Daoy (cell line): ENCODE measurements at regions not wholly inside any gene's neighbourhood (a gene's known extent, or its start where the extent isn't known, plus 50 kb on each side); places are given as distances from the start of the nearest gene placed in this dataset.

Experiments
- DNase-seq: peaks from one replicate; pipeline ENCODE4 v3.0.0-alpha.2; 2015; ENCODE audit warnings: low read depth

GRCh38 chr2:6065703-6066102 lies 373.5 kb downstream of the SOX11 start:
- DNase-seq, result no peak

GRCh38 chr2:6067089-6067488 lies 374.9 kb downstream of the SOX11 start:
- DNase-seq, result no peak

GRCh38 chr2:6067806-6068205 lies 375.6 kb downstream of the SOX11 start:
- no peak for DNase-seq

DNA sequence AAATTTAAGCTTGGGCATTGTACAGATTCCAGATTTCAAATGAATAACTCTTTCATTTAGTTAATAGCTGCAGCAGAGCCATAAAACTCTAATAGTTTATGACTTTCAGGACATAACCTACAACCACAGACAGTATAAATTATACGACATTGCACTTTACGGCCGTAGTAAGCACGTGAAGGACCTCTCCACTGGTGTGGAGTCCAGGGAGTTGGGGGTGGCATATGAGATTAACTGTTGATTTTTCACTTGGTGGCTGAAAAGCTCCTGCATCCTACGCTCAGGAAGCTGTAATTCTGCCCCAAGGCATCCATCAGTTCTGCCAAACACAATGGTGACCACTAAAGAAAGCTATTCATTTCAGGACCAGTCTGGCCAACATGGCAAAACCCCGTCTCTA lies 376.2 kb downstream of the SOX11 start:
- no peak for DNase-seq

DNA sequence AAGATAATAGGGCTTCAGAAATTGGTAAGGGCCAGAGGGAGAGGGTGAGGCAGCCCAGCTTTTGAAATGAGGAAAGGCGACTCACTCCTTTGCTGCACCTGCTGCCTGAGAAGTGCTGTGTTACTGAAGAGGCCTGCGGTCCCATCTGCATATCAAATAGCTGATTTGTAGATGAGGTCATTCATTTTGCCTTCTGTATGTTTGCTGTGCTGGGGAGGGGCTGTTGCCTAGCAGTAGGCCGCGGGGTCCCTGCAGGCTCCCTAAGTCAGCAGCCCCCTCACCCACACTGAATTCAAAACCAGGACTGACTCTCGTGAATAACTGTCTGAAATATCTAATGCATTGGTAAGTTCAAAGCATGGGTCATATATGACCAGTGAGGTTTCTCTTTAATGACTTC lies 377.2 kb downstream of the SOX11 start:
- DNase-seq, result no peak

DNA sequence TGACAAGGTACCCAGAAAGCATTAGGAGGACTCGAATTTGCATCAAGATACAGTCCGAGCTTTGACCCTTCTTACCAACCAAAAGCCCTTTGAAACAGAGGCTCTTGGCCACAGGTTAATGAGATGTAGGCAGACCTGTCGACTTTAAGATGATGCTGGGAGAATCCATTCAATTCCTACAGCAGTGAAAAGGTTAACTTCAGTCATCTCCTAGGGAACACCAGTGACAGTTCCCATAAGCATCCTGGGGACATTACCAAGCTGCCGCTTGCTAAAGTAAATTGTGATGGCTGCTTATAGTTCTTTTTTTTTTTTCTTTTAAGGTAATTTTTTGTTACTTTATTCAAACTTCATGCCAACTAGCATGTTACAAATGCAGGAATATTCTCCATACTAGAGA lies 379.3 kb downstream of the SOX11 start:
- no peak for DNase-seq

- DNase-seq, result no peak
Observed at GRCh38 chr2:6072276-6072675, 380.1 kb downstream of the SOX11 start.

- DNase-seq, result no peak
Observed at GRCh38 chr2:6072768-6073167, 380.6 kb downstream of the SOX11 start.

GRCh38 chr2:6073191-6074088 lies 381.3 kb downstream of the SOX11 start:
- peak; percentile 59 for DNase-seq

GRCh38 chr2:6074089-6074643 lies 382.0 kb downstream of the SOX11 start:
- no peak for DNase-seq

DNA sequence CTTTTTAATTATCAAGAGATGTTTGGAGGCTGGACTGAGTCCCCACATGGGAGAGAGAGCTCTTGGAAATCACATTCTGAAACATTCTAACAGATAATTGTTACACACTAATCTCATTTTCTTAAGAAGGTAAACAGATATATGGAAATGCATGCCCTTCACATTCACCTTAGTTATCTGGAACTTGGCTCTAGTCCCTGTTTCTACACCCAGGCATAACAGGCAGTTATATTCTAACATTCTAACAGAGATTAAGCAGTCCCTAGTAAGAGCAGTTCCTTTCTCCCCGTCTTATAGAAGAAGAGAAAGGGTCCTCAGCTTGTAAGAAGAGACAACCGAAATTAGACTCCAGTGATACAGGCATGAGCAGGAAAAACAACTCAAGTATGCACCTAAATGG lies 385.4 kb downstream of the SOX11 start:
- DNase-seq, result no peak

DNA sequence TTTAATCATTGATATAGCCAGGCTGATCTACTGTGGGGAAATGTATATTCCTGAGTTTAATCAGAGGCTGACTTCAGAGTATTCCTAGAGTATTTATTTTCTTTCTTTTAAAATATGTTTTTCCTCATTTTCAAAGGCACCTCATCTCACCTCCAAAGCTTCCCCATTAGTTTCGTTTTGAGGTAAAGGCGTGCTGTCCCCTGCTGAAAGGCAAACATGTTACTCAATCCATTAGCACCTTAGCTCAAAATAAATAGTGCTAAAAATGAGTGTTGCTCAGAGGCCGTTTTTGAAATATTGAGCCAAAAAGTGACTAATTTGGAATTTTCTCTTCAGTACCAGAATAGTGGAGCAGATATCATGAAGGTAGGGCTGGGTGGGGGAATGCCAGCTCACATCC lies 386.2 kb downstream of the SOX11 start:
- DNase-seq, result no peak

GRCh38 chr2:6079405-6079804 lies 387.2 kb downstream of the SOX11 start:
- no peak for DNase-seq

GRCh38 chr2:6080932-6081753 lies 389.0 kb downstream of the SOX11 start:
- DNase-seq, result no peak

DNA sequence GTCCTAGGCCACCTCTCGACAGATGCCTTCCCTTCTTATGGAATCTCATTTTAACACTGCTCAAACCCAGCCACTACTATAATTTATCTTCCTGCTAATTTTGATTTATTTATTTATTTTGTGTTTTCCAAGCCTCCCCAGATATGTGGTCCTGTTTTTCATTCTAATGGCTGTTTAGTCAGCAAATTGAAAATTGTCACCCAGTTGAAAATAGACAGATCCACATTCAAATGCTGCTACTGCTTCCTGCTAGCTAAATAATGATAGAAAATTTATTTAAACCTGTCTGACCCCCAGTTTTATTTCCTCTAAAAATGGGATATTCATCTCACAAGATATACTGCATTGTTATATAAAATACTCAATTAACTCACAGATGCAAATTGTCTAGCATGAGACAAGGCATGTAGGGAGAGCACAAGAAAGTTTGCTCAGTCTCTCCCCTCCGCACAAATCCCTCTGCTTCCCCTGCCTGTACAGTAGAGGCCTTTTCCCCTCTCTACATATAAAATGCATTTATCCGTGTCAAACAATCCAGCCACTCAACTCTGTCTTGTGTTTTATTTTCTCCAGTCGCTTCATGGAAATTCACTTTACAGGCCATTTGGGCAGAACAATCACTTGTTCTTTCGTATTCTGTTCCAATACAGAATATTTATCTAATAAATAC lies 389.9 kb downstream of the SOX11 start:
- DNase-seq, result no peak

- no peak for DNase-seq
Observed at GRCh38 chr2:6082625-6083018, 390.4 kb downstream of the SOX11 start.

DNA sequence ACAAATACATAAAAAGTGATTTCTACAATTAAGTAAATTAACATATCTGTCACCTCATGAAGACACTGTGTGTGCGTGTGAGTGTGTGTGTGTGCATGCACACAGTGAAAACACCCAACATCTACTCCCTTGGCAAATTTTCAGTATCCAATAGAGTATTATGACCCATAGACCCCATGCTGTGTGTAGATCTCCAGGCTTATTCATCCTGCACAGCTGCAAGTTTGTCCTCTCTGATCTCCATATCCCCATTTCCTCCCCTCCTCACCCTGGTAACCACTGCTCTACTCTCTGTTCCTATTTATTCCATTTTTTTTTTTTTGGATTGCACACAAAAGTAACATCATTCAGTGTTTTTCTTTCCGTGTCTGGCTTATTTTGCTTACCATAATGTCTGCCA lies 391.0 kb downstream of the SOX11 start:
- no peak for DNase-seq

DNA sequence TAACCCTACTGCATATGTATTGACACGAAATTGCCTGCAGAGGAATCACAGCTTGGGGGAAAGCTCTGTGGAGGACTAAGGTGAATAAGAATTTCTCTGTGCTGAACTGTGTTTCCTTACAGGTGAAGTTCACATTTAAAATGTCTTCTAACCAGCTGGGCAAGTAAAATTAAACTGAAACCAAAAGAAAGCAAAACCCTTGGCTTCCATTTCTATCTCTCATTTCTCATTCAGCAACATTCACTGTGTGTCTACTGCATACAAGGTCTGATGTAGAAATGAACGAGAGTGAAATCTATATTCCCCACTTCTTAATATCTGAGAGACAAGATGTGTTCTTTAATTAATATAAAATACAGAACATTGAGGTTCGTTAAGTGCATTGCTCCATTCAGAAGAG lies 397.3 kb downstream of the SOX11 start:
- DNase-seq, result no peak

DNA sequence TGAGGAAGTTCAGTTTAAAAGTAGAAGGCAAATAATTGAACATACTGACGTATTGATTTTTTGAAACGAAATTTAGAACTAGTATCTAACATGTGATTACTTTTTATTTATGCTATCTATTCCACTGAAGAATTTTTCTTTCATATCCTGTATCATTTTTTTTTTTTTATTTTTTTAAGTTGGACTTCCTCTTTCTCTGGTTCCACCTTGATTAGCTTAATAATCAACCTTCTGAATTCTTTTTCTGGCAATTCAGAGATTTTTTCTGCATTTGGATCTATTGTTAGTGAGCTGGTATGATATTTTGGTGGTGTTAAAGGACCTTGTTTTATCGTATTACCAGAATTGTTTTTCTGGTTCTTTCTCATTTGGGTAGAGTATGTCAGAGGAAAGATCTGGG lies 411.2 kb downstream of the SOX11 start:
- no peak for DNase-seq

GRCh38 chr2:6103949-6104348 lies 411.8 kb downstream of the SOX11 start:
- no peak for DNase-seq

- DNase-seq, result no peak
Observed at GRCh38 chr2:6107290-6107689, 415.1 kb downstream of the SOX11 start.

DNA sequence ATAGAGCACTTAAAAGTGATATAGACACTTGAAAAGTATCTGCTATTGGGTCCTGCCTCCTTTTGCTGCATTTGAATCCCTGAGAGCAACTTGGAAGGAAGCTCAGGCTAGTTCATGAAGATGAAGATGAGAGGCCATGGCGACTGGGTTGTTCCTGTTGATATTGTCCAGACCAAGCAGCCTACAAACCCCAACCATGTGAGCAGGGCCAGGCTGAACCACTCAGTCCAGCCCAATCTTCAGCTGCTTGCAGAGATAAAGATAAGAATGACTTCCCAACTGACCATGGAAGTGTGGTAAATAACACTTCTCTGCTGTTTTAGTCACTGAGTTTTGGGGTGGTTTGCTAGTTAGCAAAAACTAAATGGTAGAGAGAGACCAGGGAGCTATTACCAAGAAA lies 417.6 kb downstream of the SOX11 start:
- DNase-seq, result no peak
